Smooth muscle cell (in vitro differentiated cells): ENCODE measurements at regions not wholly inside any gene's neighbourhood (a gene's known extent, or its start where the extent isn't known, plus 50 kb on each side); places are given as distances from the start of the nearest gene placed in this dataset.

Experiments used
- DNase-seq: peaks from one replicate; lab custom pipeline; 2025; ENCODE audit not compliant: unreplicated experiment; lab: John Stamatoyannopoulos, UW
- H2AFZ ChIP-seq: fragments of 200-600 bp; sonication (generic); 2 replicates; pipeline ENCODE4 v1.6.0; 2016; ENCODE audit warnings: antibody characterized with exemption, low read depth, mild to moderate bottlenecking
- H3F3A ChIP-seq: fragments of 200-600 bp; sonication (generic); 2 replicates; pipeline ENCODE4 v1.6.0; 2017; ENCODE audit warnings: antibody characterized with exemption, low read depth
- H3K27ac ChIP-seq: fragments of 200-600 bp; sonication (generic); 2 replicates; pipeline ENCODE4 v1.5.1; 2016; ENCODE audit warnings: low read depth, mild to moderate bottlenecking
- H3K27me3 ChIP-seq: fragments of 200-600 bp; sonication (generic); 2 replicates; pipeline ENCODE4 v1.6.1; 2016; ENCODE audit warnings: low read depth, mild to moderate bottlenecking
- H3K36me3 ChIP-seq: fragments of 200-600 bp; sonication (generic); 2 replicates; pipeline ENCODE4 v1.5.1; 2016; ENCODE audit warnings: low read depth
- H3K4me1 ChIP-seq: fragments of 200-600 bp; sonication (generic); 2 replicates; pipeline ENCODE4 v1.5.1; 2016; ENCODE audit warnings: low read depth
- H3K4me2 ChIP-seq: fragments of 200-600 bp; sonication (generic); 2 replicates; pipeline ENCODE4 v1.6.0; 2016; ENCODE audit warnings: mild to moderate bottlenecking
- H3K4me3 ChIP-seq: fragments of 200-600 bp; sonication (generic); 2 replicates; pipeline ENCODE4 v1.5.1; 2016; ENCODE audit warnings: mild to moderate bottlenecking
- H3K79me2 ChIP-seq: fragments of 200-600 bp; sonication (generic); 2 replicates; pipeline ENCODE4 v1.6.0; 2016; ENCODE audit warnings: low read depth, mild to moderate bottlenecking
- H3K9ac ChIP-seq: fragments of 200-600 bp; sonication (generic); 2 replicates; pipeline ENCODE4 v1.6.0; 2016; ENCODE audit warnings: low read depth
- H3K9me3 ChIP-seq: fragments of 200-600 bp; sonication (generic); replicated peaks from 2 replicates; pipeline ENCODE4 v1.5.1; 2016; ENCODE audit warnings: low read depth
- H4K20me1 ChIP-seq: fragments of 200-600 bp; sonication (generic); 2 replicates; pipeline ENCODE4 v1.6.0; 2016; ENCODE audit warnings: low read depth
- CTCF ChIP-seq: fragments of 200-600 bp; sonication (generic); IDR thresholded peaks from 2 replicates; pipeline ENCODE4 v1.5.1; 2017; ENCODE audit warnings: borderline replicate concordance, mild to moderate bottlenecking, antibody characterized with exemption; ENCODE audit not compliant: insufficient read depth, poor library complexity, severe bottlenecking
- WGBS: methylation state at CpG from one replicate; pipeline ENCODE4 v1.1.7; 2016; ENCODE audit warnings: low lambda C conversion rate; 5-methylcytosine and 5-hydroxymethylcytosine counted together

GRCh38 chr12:116638376-116638775 is 79.2 kb downstream of the MAP1LC3B2 start:
- no peak for TF ChIP-seq CTCF
- Histone ChIP-seq H3K79me2 (no peaks in the 10 kb centered on the region), H3K9me3 (no peaks in the 10 kb centered on the region), H3K9ac (no peak overlapping the region), H3K4me3 (no peak overlapping the region), H3K4me2 (no peak overlapping the region), H4K20me1 (no peaks in the 10 kb centered on the region), H3K27ac (no peak overlapping the region), H3K4me1 (no peaks in the 10 kb centered on the region), H3K36me3 (no peaks in the 10 kb centered on the region), H2AFZ (no peak overlapping the region), H3F3A (no peaks in the 10 kb centered on the region), H3K27me3 (no peaks in the 10 kb centered on the region)
- 95% methylated on average over 2 of the region's 2 CpGs for WGBS
- DNase-seq, result no peak

- Histone ChIP-seq H3K4me1 (no peaks in the 10 kb centered on the region), H3K9ac (no peak overlapping the region), H3K4me2 (no peak overlapping the region), H3K36me3 (no peaks in the 10 kb centered on the region), H3K79me2 (no peaks in the 10 kb centered on the region), H3K9me3 (no peaks in the 10 kb centered on the region), H3K27ac (no peak overlapping the region), H4K20me1 (no peaks in the 10 kb centered on the region), H3F3A (no peaks in the 10 kb centered on the region), H3K27me3 (no peaks in the 10 kb centered on the region), H2AFZ (no peak overlapping the region), H3K4me3 (no peak overlapping the region)
- TF ChIP-seq CTCF, result no peak
- WGBS, result 64% methylated on average over 6 of the region's 6 CpGs
- no peak for DNase-seq
Observed at GRCh38 chr12:116637589-116638150, 78.5 kb downstream of the MAP1LC3B2 start.

- no peak for TF ChIP-seq CTCF
- Histone ChIP-seq H3K27ac (no peak overlapping the region), H3K36me3 (no peaks in the 10 kb centered on the region), H2AFZ (no peak overlapping the region), H4K20me1 (no peaks in the 10 kb centered on the region), H3K27me3 (no peaks in the 10 kb centered on the region), H3K79me2 (no peaks in the 10 kb centered on the region), H3F3A (no peaks in the 10 kb centered on the region), H3K4me1 (no peaks in the 10 kb centered on the region), H3K9ac (no peak overlapping the region), H3K4me2 (no peak overlapping the region), H3K9me3 (no peaks in the 10 kb centered on the region), H3K4me3 (no peak overlapping the region)
- DNase-seq, result no peak
- 93% methylated on average over 11 of the region's 11 CpGs for WGBS
Observed at GRCh38 chr12:116636608-116637519, 77.7 kb downstream of the MAP1LC3B2 start.
